Endothelial cell of umbilical vein (primary cell): ENCODE measurements at regions not wholly inside any gene's neighbourhood (a gene's known extent, or its start where the extent isn't known, plus 50 kb on each side); places are given as distances from the start of the nearest gene placed in this dataset.

Experiments
- BruUV-seq: library from RNA; stranded (reverse); fragments of 400-500 nt; replicated peaks from 2 replicates; lab custom pipeline; 2021; lab: Mats Ljungman, UMichigan
- CTCF ChIA-PET: fragments of 300-600, 350-600 bp; sonication (Branson Sonifier 250); formaldehyde crosslinking; loops from one replicate; lab custom pipeline; 2021; ENCODE audit warnings: antibody characterized with exemption, inconsistent platforms; lab: Charles Lee
- POLR2A ChIA-PET: fragments of 300-600, 350-600 bp; sonication (Branson Sonifier 250); formaldehyde crosslinking; loops from one replicate; lab custom pipeline; 2021; ENCODE audit warnings: antibody characterized with exemption, inconsistent platforms; lab: Charles Lee
- DNase-seq: peaks from one replicate; pipeline ENCODE4 v3.0.0-alpha.2; 2011; ENCODE audit warnings: low read depth, low spot score
- FAIRE-seq: peaks from 2 replicates; lab custom pipeline; 2011; peaks lifted over from hg19 to GRCh38; lab: Jason Lieb, UNC
- H2AFZ ChIP-seq: 2 replicates; pipeline ENCODE4 v1.6.0; 2012; ENCODE audit warnings: low read depth, low read length, control low read depth, inconsistent platforms
- H3K27ac ChIP-seq: 2 replicates; pipeline ENCODE4 v1.5.1; 2011; ENCODE audit warnings: low read depth, mild to moderate bottlenecking, control low read depth, low read length, moderate library complexity; ENCODE audit not compliant: insufficient read depth
- H3K27me3 ChIP-seq, 2 experiments: 2 replicates each; pipeline versions ENCODE4 v1.6.0 to v1.6.1; 2011; ENCODE audit warnings: low read length in 2 of 2, mixed read lengths in 1 of 2; ENCODE audit not compliant: control insufficient read depth in 2 of 2, insufficient read depth in 2 of 2
- H3K36me3 ChIP-seq, 2 experiments: 2 replicates in 1 of 2; 3 replicates in 1 of 2; pipeline ENCODE4 v1.5.1; 2011; ENCODE audit warnings: low read length in 2 of 2, mild to moderate bottlenecking in 1 of 2, moderate library complexity in 1 of 2; ENCODE audit not compliant: control insufficient read depth in 2 of 2, insufficient read depth in 2 of 2; ENCODE audit errors: extremely low read depth in 1 of 2
- H3K4me1 ChIP-seq: 3 replicates; pipeline ENCODE4 v1.5.1; 2011; ENCODE audit warnings: mild to moderate bottlenecking, low read length; ENCODE audit not compliant: control insufficient read depth, insufficient read depth; ENCODE audit errors: extremely low read depth
- H3K4me2 ChIP-seq: 2 replicates; pipeline ENCODE4 v1.6.1; 2011; ENCODE audit warnings: low read length, control low read depth, mixed read lengths; ENCODE audit not compliant: insufficient read depth
- H3K4me3 ChIP-seq, 3 experiments: fragments of 200-600 bp in 1 of 3; sonication (generic), shearing (Covaris generic) in 1 of 3; replicated peaks in 1 of 3; 2 replicates each; pipeline ENCODE4 v1.5.1; 2011 to 2016; ENCODE audit warnings: control low read depth in 3 of 3, low read length in 3 of 3, mild to moderate bottlenecking in 2 of 3, inconsistent platforms in 1 of 3, low read depth in 1 of 3, moderate library complexity in 1 of 3; ENCODE audit not compliant: insufficient read depth in 1 of 3
- H3K79me2 ChIP-seq: 2 replicates; pipeline ENCODE4 v1.6.0; 2012; ENCODE audit warnings: low read length, inconsistent platforms; ENCODE audit not compliant: control insufficient read depth, insufficient read depth
- H3K9ac ChIP-seq: replicated peaks from 2 replicates; pipeline ENCODE3; 2011; ENCODE audit warnings: low read length, control low read depth; ENCODE audit not compliant: insufficient read depth; ENCODE audit errors: extremely low read depth
- H3K9me1 ChIP-seq: replicated peaks from 3 replicates; pipeline ENCODE4 v1.6.0; 2011; ENCODE audit warnings: mild to moderate bottlenecking, low read length; ENCODE audit not compliant: control insufficient read depth, insufficient read depth; ENCODE audit errors: extremely low read depth
- H3K9me3 ChIP-seq: replicated peaks from 2 replicates; pipeline ENCODE4 v1.5.1; 2012; ENCODE audit warnings: low read length, inconsistent platforms; ENCODE audit not compliant: control insufficient read depth, insufficient read depth
- H4K20me1 ChIP-seq: replicated peaks from 2 replicates; pipeline ENCODE3; 2011; ENCODE audit warnings: mild to moderate bottlenecking, low read length; ENCODE audit not compliant: control insufficient read depth, insufficient read depth; ENCODE audit errors: extremely low read depth
- CTCF ChIP-seq, 2 donors: IDR thresholded peaks; 1 replicate in 1 of 2; 2 replicates in 1 of 2; pipeline ENCODE4 v1.5.1; 2011; ENCODE audit warnings: low read length in 2 of 2, mild to moderate bottlenecking in 2 of 2, moderate library complexity in 2 of 2, control low read depth in 1 of 2, inconsistent platforms in 1 of 2, low read depth in 1 of 2; ENCODE audit not compliant: insufficient read depth in 1 of 2; ENCODE audit errors: extremely low read depth in 1 of 2
- EZH2 ChIP-seq: IDR thresholded peaks from 2 replicates; pipeline ENCODE4 v1.6.1; 2012; ENCODE audit warnings: borderline replicate concordance, low read depth, mild to moderate bottlenecking, moderate library complexity, low read length, inconsistent platforms; ENCODE audit not compliant: severe bottlenecking
- FOS ChIP-seq: IDR thresholded peaks from 2 replicates; pipeline ENCODE4 v1.6.1; 2011; ENCODE audit warnings: mild to moderate bottlenecking, low read length, moderate library complexity, borderline replicate concordance; ENCODE audit not compliant: insufficient read depth
- GATA2 ChIP-seq: IDR thresholded peaks from 2 replicates; pipeline ENCODE4 v1.7.0; 2011; ENCODE audit warnings: low read depth, mild to moderate bottlenecking, moderate library complexity, mixed read lengths, low read length; ENCODE audit not compliant: insufficient read length, insufficient read depth
- JUN ChIP-seq: IDR thresholded peaks from 2 replicates; pipeline ENCODE4 v1.6.1; 2011; ENCODE audit warnings: borderline replicate concordance, low read depth; ENCODE audit not compliant: insufficient read length, insufficient read depth
- MAX ChIP-seq: IDR thresholded peaks from 2 replicates; pipeline ENCODE4 v1.6.1; 2011; ENCODE audit not compliant: insufficient read depth, insufficient read length
- MYC ChIP-seq: IDR thresholded peaks from one replicate; pipeline ENCODE4 v1.6.1; 2011; ENCODE audit warnings: mild to moderate bottlenecking, low read depth, low read length
- POLR2A ChIP-seq: IDR thresholded peaks from 2 replicates; pipeline ENCODE4 v1.6.1; 2012; ENCODE audit warnings: low read depth, mild to moderate bottlenecking, control low read depth, low read length
- POLR2AphosphoS5 ChIP-seq: IDR thresholded peaks from 2 replicates; pipeline ENCODE4 v1.6.1; 2012; ENCODE audit warnings: low read depth, mild to moderate bottlenecking, control low read depth, low read length, moderate library complexity; ENCODE audit not compliant: insufficient read depth
- dilution Hi-C: fragments of 300-500 bp; cut with MboI; formaldehyde crosslinking; loops from one replicate; pipeline ENCODE4 v1.15.0; 2019; ENCODE audit warnings: low sequenced_read_pairs; ENCODE audit not compliant: extremely low pct_ligation_motif_present
- intact Hi-C: fragments of 100-400 bp; cut with micrococcal nuclease; formaldehyde crosslinking; loops from one replicate; pipeline ENCODE4 v1.10.0; 2022

- FAIRE-seq (no peak), DNase-seq (no peak)
- dilution Hi-C loops, result no loop called here
- Histone ChIP-seq H3K9ac (no peak overlapping the region), H3K36me3 (no peaks in the 10 kb centered on the region), H3K4me1 (peaks cover 14% of the 10 kb centered on the region), H3K9me1 (no peaks in the 10 kb centered on the region), H3K9me3 (no peaks in the 10 kb centered on the region), H3K4me2 (no peak overlapping the region), H3K4me3 (no peak overlapping the region), H3K27ac (no peak overlapping the region), H2AFZ (no peak overlapping the region), H3K27me3 (no peaks in the 10 kb centered on the region), H4K20me1 (no peaks in the 10 kb centered on the region), H3K79me2 (no peaks in the 10 kb centered on the region)
- intact Hi-C loops, result no loop called here
- ChIA-PET POLR2A (no interaction called here), CTCF (no interaction called here)
- BruUV-seq, result no TSS peak
- TF ChIP-seq FOS, result no peak
- no peak for TF ChIP-seq CTCF (IDR thresholded peaks at IDR 0.05; ENCODE audit: extremely low read depth in 1 of 2, insufficient read depth in 1 of 2, low read depth in 1 of 2, low read length in 2 of 2)
- no peak for TF ChIP-seq POLR2AphosphoS5
- TF ChIP-seq POLR2A, result no peak
- TF ChIP-seq GATA2, result no peak
- TF ChIP-seq JUN, result no peak
- no peak for TF ChIP-seq MAX
- no peak for TF ChIP-seq MYC
- TF ChIP-seq EZH2, result no peak
Measured at GRCh38 chr3:194251461-194251860, 99.7 kb downstream of the CPN2 start.
